ENCODE measurements at regions not wholly inside any gene's neighbourhood (a gene's known extent, or its start where the extent isn't known, plus 50 kb on each side); places are given as distances from the start of the nearest gene placed in this dataset.

GRCh38 chr13:110030394-110030928 is 244.1 kb upstream of the IRS2 start:
- no peaks in the 10 kb centered on the region for H3K36me3 Mint-ChIP-seq (ENCODE audit: unreplicated experiment)
- DNase-seq = no peak
- no peak overlapping the region for H3K27ac Mint-ChIP-seq (ENCODE audit: unreplicated experiment)
- H3K4me3 Mint-ChIP-seq (ENCODE audit: unreplicated experiment) = no peak overlapping the region
- peaks cover 2% of the 10 kb centered on the region for H3K27me3 Mint-ChIP-seq (ENCODE audit: unreplicated experiment)
- peaks cover 4% of the 10 kb centered on the region for H3K4me1 Mint-ChIP-seq (ENCODE audit: low read depth, unreplicated experiment)
- H3K9me3 Mint-ChIP-seq (ENCODE audit: unreplicated experiment) = no peaks in the 10 kb centered on the region
- no peak for TF ChIP-seq CTCF (IDR thresholded peaks at IDR 0.05; ENCODE audit: partially characterized antibody, unreplicated experiment)

- no peak for TF ChIP-seq CTCF (IDR thresholded peaks at IDR 0.05; ENCODE audit: partially characterized antibody, unreplicated experiment)
- peaks cover 1% of the 10 kb centered on the region for H3K4me1 Mint-ChIP-seq (ENCODE audit: low read depth, unreplicated experiment)
- no peak for DNase-seq
- no peak overlapping the region for H3K27ac Mint-ChIP-seq (ENCODE audit: unreplicated experiment)
- H3K36me3 Mint-ChIP-seq (ENCODE audit: unreplicated experiment) = no peaks in the 10 kb centered on the region
- H3K4me3 Mint-ChIP-seq (ENCODE audit: unreplicated experiment) = no peak overlapping the region
- H3K27me3 Mint-ChIP-seq (ENCODE audit: unreplicated experiment) = peaks cover 2% of the 10 kb centered on the region
- H3K9me3 Mint-ChIP-seq (ENCODE audit: unreplicated experiment) = no peaks in the 10 kb centered on the region
These were observed 242.6 kb upstream of the IRS2 start for GRCh38 chr13:110028838-110029621.

- H3K4me1 Mint-ChIP-seq (ENCODE audit: low read depth, unreplicated experiment) = no peaks in the 10 kb centered on the region
- no peaks in the 10 kb centered on the region for H3K9me3 Mint-ChIP-seq (ENCODE audit: unreplicated experiment)
- H3K27me3 Mint-ChIP-seq (ENCODE audit: unreplicated experiment) = peaks cover 2% of the 10 kb centered on the region
- no peaks in the 10 kb centered on the region for H3K36me3 Mint-ChIP-seq (ENCODE audit: unreplicated experiment)
- H3K4me3 Mint-ChIP-seq (ENCODE audit: unreplicated experiment) = no peak overlapping the region
- no peak for DNase-seq
- no peak overlapping the region for H3K27ac Mint-ChIP-seq (ENCODE audit: unreplicated experiment)
- TF ChIP-seq CTCF (IDR thresholded peaks at IDR 0.05; ENCODE audit: partially characterized antibody, unreplicated experiment) = no peak
These were observed 241.9 kb upstream of the IRS2 start for GRCh38 chr13:110028311-110028710.

GRCh38 chr13:110027470-110028240 is 241.3 kb upstream of the IRS2 start:
- Mint-ChIP-seq H3K4me1 (ENCODE audit: low read depth, unreplicated experiment) (no peaks in the 10 kb centered on the region), H3K36me3 (ENCODE audit: unreplicated experiment) (no peaks in the 10 kb centered on the region), H3K27ac (ENCODE audit: unreplicated experiment) (no peak overlapping the region), H3K4me3 (ENCODE audit: unreplicated experiment) (no peak overlapping the region), H3K27me3 (ENCODE audit: unreplicated experiment) (peaks cover 2% of the 10 kb centered on the region), H3K9me3 (ENCODE audit: unreplicated experiment) (no peaks in the 10 kb centered on the region)
- TF ChIP-seq CTCF (IDR thresholded peaks at IDR 0.05; ENCODE audit: partially characterized antibody, unreplicated experiment) = no peak
- DNase-seq = no peak

- no peaks in the 10 kb centered on the region for H3K36me3 Mint-ChIP-seq (ENCODE audit: unreplicated experiment)
- no peaks in the 10 kb centered on the region for H3K9me3 Mint-ChIP-seq (ENCODE audit: unreplicated experiment)
- no peak for TF ChIP-seq CTCF (IDR thresholded peaks at IDR 0.05; ENCODE audit: partially characterized antibody, unreplicated experiment)
- DNase-seq = no peak
- H3K4me3 Mint-ChIP-seq (ENCODE audit: unreplicated experiment) = no peak overlapping the region
- H3K4me1 Mint-ChIP-seq (ENCODE audit: low read depth, unreplicated experiment) = no peaks in the 10 kb centered on the region
- no peaks in the 10 kb centered on the region for H3K27me3 Mint-ChIP-seq (ENCODE audit: unreplicated experiment)
- H3K27ac Mint-ChIP-seq (ENCODE audit: unreplicated experiment) = no peak overlapping the region
These were observed 238.2 kb upstream of the IRS2 start for GRCh38 chr13:110024645-110024980.

Measured in glutamatergic neuron (in vitro differentiated cells).